HEK293 (cell line): ENCODE measurements at regions not wholly inside any gene's neighbourhood (a gene's known extent, or its start where the extent isn't known, plus 50 kb on each side); places are given as distances from the start of the nearest gene placed in this dataset.

ENCODE experiments used
- CTCF ChIA-PET: fragments of 350-600 bp; formaldehyde crosslinking; extraction: SDS; loops from one replicate; lab custom pipeline; 2021; ENCODE audit warnings: antibody characterized with exemption; lab: Yijun Ruan, JAX
- POLR2A ChIA-PET: fragments of 300-600 bp; formaldehyde crosslinking; extraction: SDS; loops from one replicate; lab custom pipeline; 2020; ENCODE audit warnings: antibody characterized with exemption, inconsistent platforms; lab: Yijun Ruan, JAX
- H3K27ac ChIP-seq: fragments of 200-500 bp; sonication (Bioruptor generic); 2 replicates; pipeline ENCODE4 v1.5.1; 2014; ENCODE audit warnings: low read depth, low read length, control low read depth, inconsistent platforms; ENCODE audit errors: extremely low read depth
- H3K36me3 ChIP-seq, 2 experiments: fragments of 200-500 bp in 1 of 2; sonication (Bioruptor generic) in 1 of 2; 1 replicate in 1 of 2; 2 replicates in 1 of 2; pipeline ENCODE4 v1.5.1; 2014 to 2017; ENCODE audit warnings: inconsistent platforms in 2 of 2, low read length in 2 of 2; ENCODE audit not compliant: control insufficient read depth in 2 of 2, insufficient read depth in 1 of 2
- H3K4me1 ChIP-seq: fragments of 200-500 bp; sonication (Bioruptor generic); 2 replicates; pipeline ENCODE4 v1.5.1; 2014; ENCODE audit warnings: mild to moderate bottlenecking, low read length, inconsistent platforms; ENCODE audit not compliant: control insufficient read depth, insufficient read depth
- H3K4me3 ChIP-seq: 2 replicates; pipeline ENCODE4 v1.5.1; 2011; ENCODE audit warnings: low read depth, mild to moderate bottlenecking, control low read depth, low read length, moderate library complexity
- H3K9me3 ChIP-seq: fragments of 200-500 bp; sonication (Bioruptor generic); 2 replicates; pipeline ENCODE4 v1.5.1; 2014; ENCODE audit warnings: low read depth, low read length, inconsistent platforms; ENCODE audit not compliant: control insufficient read depth, insufficient read depth
- BCL11A ChIP-seq: fragments of 450-650 bp; formaldehyde crosslinking; IDR thresholded peaks from 2 replicates; pipeline ENCODE4 v1.5.1; 2016; ENCODE audit warnings: low read depth, missing biosample characterization, missing genetic modification characterization
- FEZF1 ChIP-seq: fragments of 450-650 bp; formaldehyde crosslinking; IDR thresholded peaks from 2 replicates; pipeline ENCODE4 v1.5.1; 2016; ENCODE audit warnings: missing biosample characterization, missing genetic modification characterization
- INSM2 ChIP-seq: fragments of 450-650 bp; formaldehyde crosslinking; IDR thresholded peaks from 2 replicates; pipeline ENCODE4 v1.5.1; 2016; ENCODE audit warnings: missing biosample characterization, missing genetic modification characterization
- KLF10 ChIP-seq: fragments of 450-650 bp; IDR thresholded peaks from 2 replicates; pipeline ENCODE4 v1.5.1; 2018; ENCODE audit warnings: missing biosample characterization, mild to moderate bottlenecking, missing genetic modification characterization
- KLF7 ChIP-seq: fragments of 450-650 bp; formaldehyde crosslinking; IDR thresholded peaks from 2 replicates; pipeline ENCODE4 v1.5.1; 2016; ENCODE audit warnings: missing biosample characterization, missing genetic modification characterization, borderline replicate concordance
- YY2 ChIP-seq: fragments of 450-650 bp; formaldehyde crosslinking; IDR thresholded peaks from 2 replicates; pipeline ENCODE4 v1.5.1; 2016; ENCODE audit warnings: missing biosample characterization, missing genetic modification characterization
- ZBTB8A ChIP-seq: fragments of 450-650 bp; formaldehyde crosslinking; IDR thresholded peaks from 2 replicates; pipeline ENCODE4 v1.5.1; 2016; ENCODE audit warnings: missing biosample characterization, missing genetic modification characterization
- ZFHX2 ChIP-seq: fragments of 450-650 bp; formaldehyde crosslinking; conservative IDR thresholded peaks from 2 replicates; pipeline ENCODE4 v1.5.1; 2016; ENCODE audit warnings: missing biosample characterization, missing genetic modification characterization
- ZIC2 ChIP-seq: fragments of 450-650 bp; formaldehyde crosslinking; IDR thresholded peaks from 2 replicates; pipeline ENCODE4 v1.5.1; 2016; ENCODE audit warnings: missing biosample characterization, missing genetic modification characterization
- ZNF10 ChIP-seq: fragments of 450-650 bp; formaldehyde crosslinking; IDR thresholded peaks from 2 replicates; pipeline ENCODE4 v1.5.1; 2017; ENCODE audit warnings: missing biosample characterization, missing genetic modification characterization
- ZNF157 ChIP-seq: fragments of 450-650 bp; formaldehyde crosslinking; IDR thresholded peaks from 2 replicates; pipeline ENCODE4 v1.5.1; 2016; ENCODE audit warnings: missing biosample characterization, missing genetic modification characterization
- ZNF223 ChIP-seq: fragments of 450-650 bp; formaldehyde crosslinking; IDR thresholded peaks from 2 replicates; pipeline ENCODE4 v1.5.1; 2016; ENCODE audit warnings: missing biosample characterization, missing genetic modification characterization
- ZNF423 ChIP-seq: fragments of 450-650 bp; formaldehyde crosslinking; IDR thresholded peaks from 2 replicates; pipeline ENCODE4 v1.5.1; 2016; ENCODE audit warnings: missing biosample characterization, missing genetic modification characterization
- ZNF510 ChIP-seq: fragments of 450-650 bp; formaldehyde crosslinking; IDR thresholded peaks from 2 replicates; pipeline ENCODE4 v1.5.1; 2018; ENCODE audit warnings: mild to moderate bottlenecking, missing genetic modification characterization, missing biosample characterization; ENCODE audit not compliant: insufficient replicate concordance
- ZNF530 ChIP-seq: fragments of 450-650 bp; formaldehyde crosslinking; IDR thresholded peaks from 2 replicates; pipeline ENCODE4 v1.5.1; 2016; ENCODE audit warnings: low read depth, missing biosample characterization, missing genetic modification characterization
- ZNF664 ChIP-seq: fragments of 450-650 bp; formaldehyde crosslinking; IDR thresholded peaks from 2 replicates; pipeline ENCODE4 v1.5.1; 2016; ENCODE audit warnings: missing biosample characterization, missing genetic modification characterization
- ZNF777 ChIP-seq: fragments of 450-650 bp; formaldehyde crosslinking; IDR thresholded peaks from 2 replicates; pipeline ENCODE4 v1.5.1; 2017; ENCODE audit warnings: missing biosample characterization, missing genetic modification characterization, borderline replicate concordance
- ZNF837 ChIP-seq: fragments of 450-650 bp; formaldehyde crosslinking; IDR thresholded peaks from 2 replicates; pipeline ENCODE4 v1.5.1; 2016; ENCODE audit warnings: missing biosample characterization, missing genetic modification characterization
- ZNF843 ChIP-seq: fragments of 450-650 bp; formaldehyde crosslinking; IDR thresholded peaks from 2 replicates; pipeline ENCODE4 v1.5.1; 2016; ENCODE audit warnings: missing biosample characterization, missing genetic modification characterization
- ZSCAN30 ChIP-seq: fragments of 450-650 bp; IDR thresholded peaks from 2 replicates; pipeline ENCODE4 v1.5.1; 2018; ENCODE audit warnings: missing biosample characterization, mild to moderate bottlenecking, missing genetic modification characterization, moderate library complexity
- TF ChIP-seq, protein P1 (sequence below): fragments of 450-650 bp; formaldehyde crosslinking; IDR thresholded peaks from 2 replicates; pipeline ENCODE4 v1.5.1; 2017; ENCODE audit warnings: missing biosample characterization, missing genetic modification characterization
- TF ChIP-seq, protein P2 (sequence below): fragments of 450-650 bp; formaldehyde crosslinking; IDR thresholded peaks from 2 replicates; pipeline ENCODE4 v1.5.1; 2016; ENCODE audit warnings: missing biosample characterization, missing genetic modification characterization

DNA sequence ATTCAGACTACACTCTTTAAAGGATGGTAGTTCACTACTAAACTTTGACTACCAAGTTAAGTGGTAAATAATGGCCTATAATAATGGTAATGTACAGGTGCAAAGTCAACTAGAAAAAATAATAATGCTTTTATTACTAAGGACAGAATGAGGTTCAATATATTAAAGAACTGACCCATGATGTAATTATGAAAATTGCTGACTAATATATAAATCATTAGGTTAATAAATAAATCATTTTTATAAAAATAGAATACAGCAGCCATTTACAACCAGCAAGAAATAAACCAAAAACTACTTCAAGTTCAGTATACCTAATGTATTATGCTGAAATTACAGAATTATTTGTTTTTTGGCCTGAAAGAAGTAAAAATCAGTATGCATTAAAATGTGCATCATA lies 577.2 kb downstream of the PPARGC1A start:
- Histone ChIP-seq H3K27ac (no peak overlapping the region), H3K9me3 (no peaks in the 10 kb centered on the region), H3K36me3 (no peaks in the 10 kb centered on the region), H3K4me1 (no peaks in the 10 kb centered on the region), H3K4me3 (no peak overlapping the region)
- ChIA-PET CTCF (interaction anchor here (0.8 kb wide), 1 partner anchor 9 kb away, joined by 4 read pairs; no protein-coding TSS in a partner anchor), POLR2A (no interaction called here)
- TF ChIP-seq ZNF510 (tag by site-specific recombination) = no peak
- no peak for TF ChIP-seq INSM2 (tag by site-specific recombination)
- TF ChIP-seq BCL11A (tag by site-specific recombination) = no peak
- TF ChIP-seq ZNF843 (tag by site-specific recombination) = no peak
- TF ChIP-seq ZFHX2 (tag by site-specific recombination) = no peak
- TF ChIP-seq ZIC2 (tag by site-specific recombination) = no peak
- no peak for TF ChIP-seq ZSCAN30 (tag by site-specific recombination)
- TF ChIP-seq ZNF10 = no peak
- TF ChIP-seq ZBTB8A = no peak
- TF ChIP-seq ZNF777 = no peak
- TF ChIP-seq ZNF664 = no peak
- TF ChIP-seq ZNF223 = no peak
- TF ChIP-seq KLF10 (tag by site-specific recombination) = no peak
- no peak for TF ChIP-seq FEZF1 (tag by site-specific recombination)

DNA sequence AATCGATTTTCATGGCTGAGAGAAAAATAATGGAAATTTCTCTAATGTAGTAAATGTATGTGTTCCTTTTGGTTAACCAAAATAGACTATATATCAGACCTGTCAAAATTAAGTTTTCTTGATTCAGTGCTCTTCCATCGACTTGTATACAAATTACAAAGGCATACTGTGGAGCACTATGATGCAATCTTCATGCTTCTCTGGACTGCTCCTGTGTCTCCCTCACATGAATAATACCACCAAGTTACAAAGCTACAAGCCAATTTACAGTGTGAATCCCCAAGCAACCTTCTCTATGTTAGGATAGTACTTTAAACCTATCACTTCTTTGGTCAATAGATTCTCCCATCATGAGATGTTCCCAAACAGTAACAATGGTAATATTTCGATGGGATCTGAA lies 577.9 kb downstream of the PPARGC1A start:
- no peaks in the 10 kb centered on the region for H3K4me1 ChIP-seq
- TF ChIP-seq ZNF530 (no peak), ZNF837 (tag by site-specific recombination) (no peak), INSM2 (tag by site-specific recombination) (no peak), YY2 (tag by site-specific recombination) (no peak), ZNF157 (tag by site-specific recombination) (no peak), ZNF423 (no peak), KLF7 (tag by site-specific recombination) (no peak)
- TF ChIP-seq, protein P1, sequence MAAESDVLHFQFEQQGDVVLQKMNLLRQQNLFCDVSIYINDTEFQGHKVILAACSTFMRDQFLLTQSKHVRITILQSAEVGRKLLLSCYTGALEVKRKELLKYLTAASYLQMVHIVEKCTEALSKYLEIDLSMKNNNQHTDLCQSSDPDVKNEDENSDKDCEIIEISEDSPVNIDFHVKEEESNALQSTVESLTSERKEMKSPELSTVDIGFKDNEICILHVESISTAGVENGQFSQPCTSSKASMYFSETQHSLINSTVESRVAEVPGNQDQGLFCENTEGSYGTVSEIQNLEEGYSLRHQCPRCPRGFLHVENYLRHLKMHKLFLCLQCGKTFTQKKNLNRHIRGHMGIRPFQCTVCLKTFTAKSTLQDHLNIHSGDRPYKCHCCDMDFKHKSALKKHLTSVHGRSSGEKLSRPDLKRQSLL (tag by site-specific recombination) = no peak
- TF ChIP-seq, protein P2, sequence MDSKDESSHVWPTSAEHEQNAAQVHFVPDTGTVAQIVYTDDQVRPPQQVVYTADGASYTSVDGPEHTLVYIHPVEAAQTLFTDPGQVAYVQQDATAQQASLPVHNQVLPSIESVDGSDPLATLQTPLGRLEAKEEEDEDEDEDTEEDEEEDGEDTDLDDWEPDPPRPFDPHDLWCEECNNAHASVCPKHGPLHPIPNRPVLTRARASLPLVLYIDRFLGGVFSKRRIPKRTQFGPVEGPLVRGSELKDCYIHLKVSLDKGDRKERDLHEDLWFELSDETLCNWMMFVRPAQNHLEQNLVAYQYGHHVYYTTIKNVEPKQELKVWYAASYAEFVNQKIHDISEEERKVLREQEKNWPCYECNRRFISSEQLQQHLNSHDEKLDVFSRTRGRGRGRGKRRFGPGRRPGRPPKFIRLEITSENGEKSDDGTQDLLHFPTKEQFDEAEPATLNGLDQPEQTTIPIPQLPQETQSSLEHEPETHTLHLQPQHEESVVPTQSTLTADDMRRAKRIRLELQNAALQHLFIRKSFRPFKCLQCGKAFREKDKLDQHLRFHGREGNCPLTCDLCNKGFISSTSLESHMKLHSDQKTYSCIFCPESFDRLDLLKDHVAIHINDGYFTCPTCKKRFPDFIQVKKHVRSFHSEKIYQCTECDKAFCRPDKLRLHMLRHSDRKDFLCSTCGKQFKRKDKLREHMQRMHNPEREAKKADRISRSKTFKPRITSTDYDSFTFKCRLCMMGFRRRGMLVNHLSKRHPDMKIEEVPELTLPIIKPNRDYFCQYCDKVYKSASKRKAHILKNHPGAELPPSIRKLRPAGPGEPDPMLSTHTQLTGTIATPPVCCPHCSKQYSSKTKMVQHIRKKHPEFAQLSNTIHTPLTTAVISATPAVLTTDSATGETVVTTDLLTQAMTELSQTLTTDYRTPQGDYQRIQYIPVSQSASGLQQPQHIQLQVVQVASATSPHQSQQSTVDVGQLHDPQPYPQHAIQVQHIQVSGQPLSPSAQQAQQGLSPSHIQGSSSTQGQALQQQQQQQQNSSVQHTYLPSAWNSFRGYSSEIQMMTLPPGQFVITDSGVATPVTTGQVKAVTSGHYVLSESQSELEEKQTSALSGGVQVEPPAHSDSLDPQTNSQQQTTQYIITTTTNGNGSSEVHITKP (tag by site-specific recombination) = no peak
- TF ChIP-seq, all 188 proteins: peak for 0
- CTCF ChIA-PET = no interaction called here

More for the DNA sequence above, 577.9 kb downstream of the PPARGC1A start:
- Histone ChIP-seq H3K4me3 (no peak overlapping the region), H3K9me3 (no peaks in the 10 kb centered on the region), H3K27ac (no peak overlapping the region), H3K36me3 (no peaks in the 10 kb centered on the region)
- POLR2A ChIA-PET = no interaction called here
